Nephron (organoid): ENCODE measurements at regions not wholly inside any gene's neighbourhood (a gene's known extent, or its start where the extent isn't known, plus 50 kb on each side); places are given as distances from the start of the nearest gene placed in this dataset.
"Not testable (repeated sequence)": the region's sequence is repeated elsewhere in the genome, so short reads cannot be mapped to it uniquely, and the experiment has no call there.

Source experiments
- H3K27ac Mint-ChIP-seq, 3 experiments: 2 replicates each; pipeline ENCODE4 v1.8.0; 2020; ENCODE audit warnings: mixed read lengths in 3 of 3, mild to moderate bottlenecking in 2 of 3, moderate library complexity in 1 of 3
- H3K27me3 Mint-ChIP-seq: 2 replicates; pipeline ENCODE4 v1.8.0; 2021; ENCODE audit warnings: low read depth, mild to moderate bottlenecking, moderate library complexity, mixed read lengths
- H3K36me3 Mint-ChIP-seq: 2 replicates; pipeline ENCODE4 v1.8.0; 2020; ENCODE audit warnings: low read depth, mixed read lengths
- H3K4me1 Mint-ChIP-seq: 2 replicates; pipeline ENCODE4 v1.8.0; 2020; ENCODE audit warnings: mixed read lengths
- H3K4me3 Mint-ChIP-seq, 3 experiments: 2 replicates each; pipeline ENCODE4 v1.8.0; 2020; ENCODE audit warnings: mild to moderate bottlenecking in 3 of 3, mixed read lengths in 3 of 3, moderate library complexity in 2 of 3
- H3K9me3 Mint-ChIP-seq: 2 replicates; pipeline ENCODE4 v1.8.0; 2020; ENCODE audit warnings: mixed read lengths
- CTCF ChIP-seq, 3 experiments: fragments of 200-600 bp; sonication (generic); IDR thresholded peaks; one replicate each; pipeline ENCODE4 v1.5.0; 2021; ENCODE audit warnings: antibody characterized with exemption in 3 of 3; ENCODE audit not compliant: unreplicated experiment in 3 of 3

- H3K4me3 Mint-ChIP-seq, result no peak overlapping the region
- H3K9me3 Mint-ChIP-seq, result peaks cover 11% of the 10 kb centered on the region
- H3K27ac Mint-ChIP-seq, result no peak overlapping the region
- no peaks in the 10 kb centered on the region for H3K4me1 Mint-ChIP-seq
- no peaks in the 10 kb centered on the region for H3K27me3 Mint-ChIP-seq
- peaks cover 6% of the 10 kb centered on the region for H3K36me3 Mint-ChIP-seq
- no peak for TF ChIP-seq CTCF (IDR thresholded peaks at IDR 0.05; ENCODE audit: unreplicated experiment in 3 of 3)
These were observed 671.2 kb downstream of the UQCRFS1 start for GRCh38 chr19:28541602-28542393.

GRCh38 chr19:28541029-28541428, 671.9 kb downstream of the UQCRFS1 start:
- H3K27me3 Mint-ChIP-seq, result no peaks in the 10 kb centered on the region

GRCh38 chr19:28540385-28540784, 672.6 kb downstream of the UQCRFS1 start:
- H3K27me3 Mint-ChIP-seq, H3K36me3 Mint-ChIP-seq, H3K4me3 Mint-ChIP-seq, H3K27ac Mint-ChIP-seq, H3K4me1 Mint-ChIP-seq: not testable (repeated sequence)
- peaks cover 21% of the 10 kb centered on the region for H3K9me3 Mint-ChIP-seq

More at GRCh38 chr19:28541029-28541428, 671.9 kb downstream of the UQCRFS1 start:
- Mint-ChIP-seq H3K9me3 (peaks cover 18% of the 10 kb centered on the region), H3K27ac (no peak overlapping the region), H3K4me1 (no peaks in the 10 kb centered on the region), H3K4me3 (no peak overlapping the region), H3K36me3 (peaks cover 6% of the 10 kb centered on the region)
- TF ChIP-seq CTCF (IDR thresholded peaks at IDR 0.05; ENCODE audit: unreplicated experiment in 3 of 3), result no peak

DNA sequence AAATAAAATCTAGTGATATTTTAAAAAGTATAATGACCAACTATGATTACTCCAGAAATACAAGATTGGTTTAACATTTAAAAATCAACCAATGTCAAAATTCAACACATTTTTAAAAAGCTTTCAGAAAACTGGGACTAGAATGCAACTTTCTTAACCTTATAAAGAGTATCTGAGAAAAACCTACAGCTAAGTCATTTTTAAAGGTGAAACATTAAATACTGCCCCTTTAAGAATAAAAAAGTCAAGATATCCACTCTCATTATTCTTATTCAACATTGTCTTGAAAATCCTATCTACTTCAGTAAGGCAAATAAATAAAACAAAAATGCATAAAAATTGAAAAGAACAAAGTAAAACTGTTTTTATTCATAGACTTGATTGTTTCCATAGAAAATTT, 673.2 kb downstream of the UQCRFS1 start:
- H3K9me3 Mint-ChIP-seq, result peaks cover 22% of the 10 kb centered on the region
- no peaks in the 10 kb centered on the region for H3K4me1 Mint-ChIP-seq
- H3K36me3 Mint-ChIP-seq, result peaks cover 6% of the 10 kb centered on the region
- no peak overlapping the region for H3K27ac Mint-ChIP-seq
- no peaks in the 10 kb centered on the region for H3K27me3 Mint-ChIP-seq
- H3K4me3 Mint-ChIP-seq, result no peak overlapping the region
- TF ChIP-seq CTCF (IDR thresholded peaks at IDR 0.05; ENCODE audit: unreplicated experiment in 3 of 3), result no peak

GRCh38 chr19:28538579-28538978, 674.4 kb downstream of the UQCRFS1 start:
- not testable (repeated sequence) for H3K4me3 Mint-ChIP-seq, H3K27ac Mint-ChIP-seq, H3K4me1 Mint-ChIP-seq, H3K27me3 Mint-ChIP-seq, H3K36me3 Mint-ChIP-seq
- H3K9me3 Mint-ChIP-seq, result peaks cover 25% of the 10 kb centered on the region

- Mint-ChIP-seq H3K9me3 (peaks cover 26% of the 10 kb centered on the region), H3K4me1 (no peaks in the 10 kb centered on the region), H3K27me3 (no peaks in the 10 kb centered on the region), H3K36me3 (peaks cover 6% of the 10 kb centered on the region), H3K4me3 (no peak overlapping the region), H3K27ac (no peak overlapping the region)
- no peak for TF ChIP-seq CTCF (IDR thresholded peaks at IDR 0.05; ENCODE audit: unreplicated experiment in 3 of 3)
These were observed 675.1 kb downstream of the UQCRFS1 start for GRCh38 chr19:28537896-28538295.

DNA sequence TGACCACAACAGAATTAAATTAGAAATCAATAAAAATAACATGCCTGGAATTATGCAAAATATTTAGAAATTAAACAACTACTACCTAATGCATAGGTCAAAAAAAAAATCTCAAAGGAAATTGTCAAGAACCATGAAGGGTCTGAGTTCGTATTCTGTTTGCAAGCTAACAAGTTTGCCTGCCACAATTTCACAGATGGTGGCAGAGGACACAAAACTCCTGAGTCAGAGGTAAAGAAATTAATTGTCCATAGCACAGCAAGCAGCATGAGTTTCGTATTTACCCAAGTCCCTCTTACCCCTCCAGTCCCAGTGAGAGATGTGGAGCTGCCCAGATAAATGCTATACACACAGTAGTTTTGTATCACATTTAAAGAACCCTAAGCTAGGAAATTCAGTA, 675.9 kb downstream of the UQCRFS1 start:
- H3K27ac Mint-ChIP-seq, result no peak overlapping the region
- no peaks in the 10 kb centered on the region for H3K27me3 Mint-ChIP-seq
- peaks cover 6% of the 10 kb centered on the region for H3K36me3 Mint-ChIP-seq
- H3K4me1 Mint-ChIP-seq, result no peaks in the 10 kb centered on the region
- no peak overlapping the region for H3K4me3 Mint-ChIP-seq
- TF ChIP-seq CTCF (IDR thresholded peaks at IDR 0.05; ENCODE audit: unreplicated experiment in 3 of 3), result no peak
- peaks cover 34% of the 10 kb centered on the region for H3K9me3 Mint-ChIP-seq
